AG09319 (cell line): ENCODE measurements at regions not wholly inside any gene's neighbourhood (a gene's known extent, or its start where the extent isn't known, plus 50 kb on each side); places are given as distances from the start of the nearest gene placed in this dataset.

Source experiments
- DNase-seq: peaks from one replicate; pipeline ENCODE4 v3.0.0-alpha.2; 2010; ENCODE audit warnings: low read depth; ENCODE audit errors: extremely low read depth
- CTCF ChIP-seq: IDR thresholded peaks from 2 replicates; pipeline ENCODE4 v1.5.1; 2011; ENCODE audit warnings: low read depth, mild to moderate bottlenecking, inconsistent platforms, low read length, moderate library complexity

GRCh38 chr21:34305605-34306604 is 57.9 kb upstream of the KCNE2 start:
- TF ChIP-seq CTCF, result no peak
- no peak for DNase-seq

- no peak for DNase-seq
- no peak for TF ChIP-seq CTCF
Observed at GRCh38 chr21:34307991-34308532, 55.7 kb upstream of the KCNE2 start.

GRCh38 chr21:34311561-34312330 is 52.1 kb upstream of the KCNE2 start:
- TF ChIP-seq CTCF, result no peak
- no peak for DNase-seq

- TF ChIP-seq CTCF, result no peak
- DNase-seq, result no peak
Observed at GRCh38 chr21:34313116-34313515, 50.7 kb upstream of the KCNE2 start.
